AG04449 (cell line): ENCODE measurements at regions not wholly inside any gene's neighbourhood (a gene's known extent, or its start where the extent isn't known, plus 50 kb on each side); places are given as distances from the start of the nearest gene placed in this dataset.

Source experiments
- CTCF ChIA-PET: fragments of 350-600 bp; formaldehyde crosslinking; extraction: SDS; loops from one replicate; lab custom pipeline; 2021; ENCODE audit warnings: antibody characterized with exemption; lab: Yijun Ruan, JAX
- POLR2A ChIA-PET: fragments of 400-600, 350-600 bp; formaldehyde crosslinking; extraction: SDS; loops from one replicate; lab custom pipeline; 2020; ENCODE audit warnings: antibody characterized with exemption, inconsistent platforms; lab: Yijun Ruan, JAX
- DNase-seq: peaks from one replicate; pipeline ENCODE4 v3.0.0-alpha.2; 2010; ENCODE audit warnings: low read depth, low spot score
- H3K4me3 ChIP-seq: 2 replicates; pipeline ENCODE4 v1.5.1; 2011; ENCODE audit warnings: low read depth, mild to moderate bottlenecking, control low read depth, low read length
- TF ChIP-seq, protein P1 (sequence below): IDR thresholded peaks from one replicate; pipeline ENCODE4 v1.5.1; 2011; ENCODE audit warnings: mild to moderate bottlenecking, moderate library complexity, low read length, control low read depth, inconsistent platforms; ENCODE audit not compliant: insufficient read depth; ENCODE audit errors: missing control alignments

DNA sequence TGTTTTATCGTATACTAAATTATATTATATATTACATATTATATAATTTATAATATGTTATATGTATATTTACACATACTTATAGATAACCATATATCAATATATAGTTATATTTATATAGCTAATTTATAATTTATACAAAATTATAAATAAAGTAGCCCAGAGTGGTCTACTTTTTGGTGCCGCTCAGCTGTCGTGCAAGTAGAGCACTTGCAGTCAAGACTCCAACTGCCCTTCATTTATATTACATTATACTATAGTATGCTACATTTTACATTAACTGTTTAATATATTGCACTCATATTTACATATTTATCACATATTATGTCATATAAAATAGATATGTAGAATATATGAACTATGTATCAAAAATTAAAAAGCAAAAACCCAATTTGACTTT is 1124.7 kb upstream of the MIR17HG start:
- H3K4me3 ChIP-seq, result no peak overlapping the region
- ChIA-PET CTCF (no interaction called here), POLR2A (no interaction called here)
- TF ChIP-seq, protein P1, sequence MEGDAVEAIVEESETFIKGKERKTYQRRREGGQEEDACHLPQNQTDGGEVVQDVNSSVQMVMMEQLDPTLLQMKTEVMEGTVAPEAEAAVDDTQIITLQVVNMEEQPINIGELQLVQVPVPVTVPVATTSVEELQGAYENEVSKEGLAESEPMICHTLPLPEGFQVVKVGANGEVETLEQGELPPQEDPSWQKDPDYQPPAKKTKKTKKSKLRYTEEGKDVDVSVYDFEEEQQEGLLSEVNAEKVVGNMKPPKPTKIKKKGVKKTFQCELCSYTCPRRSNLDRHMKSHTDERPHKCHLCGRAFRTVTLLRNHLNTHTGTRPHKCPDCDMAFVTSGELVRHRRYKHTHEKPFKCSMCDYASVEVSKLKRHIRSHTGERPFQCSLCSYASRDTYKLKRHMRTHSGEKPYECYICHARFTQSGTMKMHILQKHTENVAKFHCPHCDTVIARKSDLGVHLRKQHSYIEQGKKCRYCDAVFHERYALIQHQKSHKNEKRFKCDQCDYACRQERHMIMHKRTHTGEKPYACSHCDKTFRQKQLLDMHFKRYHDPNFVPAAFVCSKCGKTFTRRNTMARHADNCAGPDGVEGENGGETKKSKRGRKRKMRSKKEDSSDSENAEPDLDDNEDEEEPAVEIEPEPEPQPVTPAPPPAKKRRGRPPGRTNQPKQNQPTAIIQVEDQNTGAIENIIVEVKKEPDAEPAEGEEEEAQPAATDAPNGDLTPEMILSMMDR, result no peak
- no peak for DNase-seq

DNA sequence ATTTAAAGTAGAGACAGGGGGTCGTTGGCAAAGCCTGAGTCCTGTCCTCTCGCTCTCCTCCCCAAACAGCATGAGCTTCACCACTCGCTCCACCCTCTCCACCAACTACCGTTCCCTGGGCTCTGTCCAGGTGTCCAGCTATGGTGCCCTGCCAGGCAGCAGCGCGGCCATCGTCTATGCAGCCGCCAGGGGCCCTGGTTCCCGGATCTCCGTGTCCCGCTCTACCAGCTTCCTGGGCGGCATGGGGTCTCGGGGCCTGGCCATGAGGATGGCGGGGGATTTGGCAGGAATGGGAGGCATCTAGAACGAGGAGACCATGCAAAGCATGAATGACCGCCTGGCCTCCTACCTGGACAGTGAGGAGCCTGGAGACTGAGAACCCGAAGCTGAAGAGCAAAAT is 1117.2 kb upstream of the MIR17HG start:
- DNase-seq, result no peak
- ChIA-PET CTCF (no interaction called here), POLR2A (no interaction called here)
- TF ChIP-seq, protein P1, result no peak
- no peak overlapping the region for H3K4me3 ChIP-seq

DNA sequence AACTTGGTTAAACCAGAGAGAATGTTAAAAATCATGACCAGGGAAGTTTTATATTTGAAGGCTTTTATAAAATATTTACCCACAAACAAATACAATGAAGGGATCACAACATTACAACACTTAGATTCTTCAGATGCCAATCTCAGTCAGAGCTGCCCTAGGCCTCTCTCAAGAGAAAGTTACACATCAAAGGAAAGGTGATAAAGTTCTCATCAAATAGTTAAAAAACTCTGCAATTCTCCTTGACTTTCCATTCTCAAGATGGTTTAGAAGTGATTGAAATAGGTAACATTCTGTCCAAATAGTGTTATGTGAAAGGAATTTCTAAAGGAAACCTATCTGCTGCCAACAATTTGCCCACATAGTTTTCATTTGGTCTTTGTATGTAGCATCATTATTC is 1115.2 kb upstream of the MIR17HG start:
- POLR2A ChIA-PET, result no interaction called here
- TF ChIP-seq, protein P1, result no peak
- H3K4me3 ChIP-seq, result no peak overlapping the region
- CTCF ChIA-PET, result no interaction called here
- DNase-seq, result no peak

DNA sequence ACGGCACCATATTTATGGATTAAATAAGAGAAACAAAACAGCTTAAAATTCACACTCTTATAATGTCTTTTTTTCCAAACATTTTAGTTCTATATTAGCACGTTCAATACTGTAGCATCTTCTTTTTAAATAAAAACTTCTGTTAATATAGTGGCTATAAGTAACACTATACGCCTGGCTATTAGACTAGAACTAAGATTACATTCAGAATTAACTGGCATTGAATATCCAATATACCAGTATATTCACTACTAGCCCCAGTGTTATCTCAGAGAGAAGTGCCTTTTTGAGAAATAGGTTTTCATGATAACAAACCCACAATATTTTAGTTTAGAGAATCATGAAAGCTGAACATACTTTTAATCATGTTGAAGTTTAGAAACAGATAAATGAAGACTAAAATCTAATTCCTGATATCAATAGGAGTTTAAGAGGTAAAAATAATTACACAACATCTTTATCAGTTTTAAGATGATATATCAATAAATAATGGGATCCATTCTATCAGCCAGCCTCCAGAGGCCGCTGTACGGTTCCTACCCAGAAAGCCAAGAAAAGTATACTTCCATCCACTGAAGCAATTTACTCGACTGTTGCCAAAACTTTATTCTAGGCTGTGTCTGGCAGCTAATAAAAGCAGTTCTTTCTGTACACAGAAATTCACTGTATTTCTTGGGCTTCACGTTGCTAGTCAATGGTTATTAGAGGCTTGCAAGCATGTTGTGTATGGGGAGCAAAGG is 1113.4 kb upstream of the MIR17HG start:
- TF ChIP-seq, protein P1, result no peak
- no peak for DNase-seq
- no peak overlapping the region for H3K4me3 ChIP-seq
- POLR2A ChIA-PET, result no interaction called here
- CTCF ChIA-PET, result no interaction called here

DNA sequence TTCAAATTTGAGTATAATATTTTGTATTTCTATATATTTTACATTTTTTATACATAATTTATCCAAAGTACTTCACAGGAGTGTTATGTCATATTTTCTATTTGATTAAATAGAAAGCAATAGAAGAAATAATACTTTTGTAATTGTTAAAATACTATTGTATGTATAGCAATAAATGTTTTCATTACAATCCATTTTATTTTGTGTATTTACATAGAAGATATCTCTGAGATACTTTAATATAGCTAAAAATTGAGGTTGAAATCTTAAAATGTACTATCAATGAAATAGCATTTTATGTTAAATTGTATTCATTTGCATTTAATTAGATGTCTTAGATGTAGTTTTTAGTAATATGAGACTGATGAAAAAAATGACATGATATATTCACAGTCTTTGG is 1109.6 kb upstream of the MIR17HG start:
- CTCF ChIA-PET, result no interaction called here
- H3K4me3 ChIP-seq, result no peak overlapping the region
- DNase-seq, result no peak
- TF ChIP-seq, protein P1, result no peak
- POLR2A ChIA-PET, result no interaction called here

DNA sequence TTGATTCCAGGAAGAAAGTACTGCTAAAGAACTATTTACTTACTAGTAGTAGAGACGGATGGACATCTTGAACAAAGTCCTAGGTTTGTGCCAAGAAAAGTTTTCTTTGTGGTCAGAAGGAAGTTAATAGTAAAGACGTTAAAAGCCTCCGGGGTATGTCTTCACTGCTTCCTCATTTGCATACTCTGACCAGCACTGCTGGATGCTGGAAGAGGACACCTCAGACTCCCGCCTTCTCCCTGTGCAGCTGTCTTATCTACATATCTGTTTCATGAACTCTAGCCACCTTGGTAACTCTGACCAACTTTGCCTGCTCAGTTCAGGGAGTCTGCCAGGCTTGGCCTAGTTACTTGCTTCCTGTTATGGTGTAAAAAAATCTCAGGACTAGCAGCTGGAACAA is 1109.1 kb upstream of the MIR17HG start:
- TF ChIP-seq, protein P1, result no peak
- no peak overlapping the region for H3K4me3 ChIP-seq
- DNase-seq, result no peak
- ChIA-PET CTCF (no interaction called here), POLR2A (no interaction called here)
